ENCODE measurements at regions not wholly inside any gene's neighbourhood (a gene's known extent, or its start where the extent isn't known, plus 50 kb on each side); places are given as distances from the start of the nearest gene placed in this dataset.

GRCh38 chr5:89041249-89041779 is 158.3 kb upstream of the MEF2C start:
- TF ChIP-seq POLR2AphosphoS5 (IDR thresholded peaks at IDR 0.05; ENCODE audit: low read depth, low read length) (no peak), POU2F2 (IDR thresholded peaks at IDR 0.05; ENCODE audit: low read depth, low read length) (no peak), POLR2A (IDR thresholded peaks at IDR 0.05; ENCODE audit: low read depth, low read length) (no peak)
